ENCODE measurements at regions not wholly inside any gene's neighbourhood (a gene's known extent, or its start where the extent isn't known, plus 50 kb on each side); places are given as distances from the start of the nearest gene placed in this dataset.

GRCh38 chrX:20412871-20413486, 146.3 kb upstream of the RPS6KA3 start:
- TF ChIP-seq, protein P1, sequence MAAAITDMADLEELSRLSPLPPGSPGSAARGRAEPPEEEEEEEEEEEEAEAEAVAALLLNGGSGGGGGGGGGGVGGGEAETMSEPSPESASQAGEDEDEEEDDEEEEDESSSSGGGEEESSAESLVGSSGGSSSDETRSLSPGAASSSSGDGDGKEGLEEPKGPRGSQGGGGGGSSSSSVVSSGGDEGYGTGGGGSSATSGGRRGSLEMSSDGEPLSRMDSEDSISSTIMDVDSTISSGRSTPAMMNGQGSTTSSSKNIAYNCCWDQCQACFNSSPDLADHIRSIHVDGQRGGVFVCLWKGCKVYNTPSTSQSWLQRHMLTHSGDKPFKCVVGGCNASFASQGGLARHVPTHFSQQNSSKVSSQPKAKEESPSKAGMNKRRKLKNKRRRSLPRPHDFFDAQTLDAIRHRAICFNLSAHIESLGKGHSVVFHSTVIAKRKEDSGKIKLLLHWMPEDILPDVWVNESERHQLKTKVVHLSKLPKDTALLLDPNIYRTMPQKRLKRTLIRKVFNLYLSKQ (tag by site-specific recombination; IDR thresholded peaks at IDR 0.05; ENCODE audit: borderline replicate concordance) = no peak
- TF ChIP-seq KLF1 (tag by site-specific recombination; IDR thresholded peaks at IDR 0.05) (no peak), YY1 (tag by site-specific recombination; IDR thresholded peaks at IDR 0.05) (no peak), ZNF501 (tag by site-specific recombination; IDR thresholded peaks at IDR 0.05) (no peak), HOXC10 (CRISPR knock-in tag; IDR thresholded peaks at IDR 0.05) (no peak), ZNF561 (tag by site-specific recombination; IDR thresholded peaks at IDR 0.05; ENCODE audit: borderline replicate concordance) (no peak), ZNF777 (tag by site-specific recombination; IDR thresholded peaks at IDR 0.05; ENCODE audit: borderline replicate concordance) (no peak), ZNF707 (tag by site-specific recombination; IDR thresholded peaks at IDR 0.05) (no peak), ZNF664 (tag by site-specific recombination; IDR thresholded peaks at IDR 0.05) (no peak)
- TF ChIP-seq, protein P2, sequence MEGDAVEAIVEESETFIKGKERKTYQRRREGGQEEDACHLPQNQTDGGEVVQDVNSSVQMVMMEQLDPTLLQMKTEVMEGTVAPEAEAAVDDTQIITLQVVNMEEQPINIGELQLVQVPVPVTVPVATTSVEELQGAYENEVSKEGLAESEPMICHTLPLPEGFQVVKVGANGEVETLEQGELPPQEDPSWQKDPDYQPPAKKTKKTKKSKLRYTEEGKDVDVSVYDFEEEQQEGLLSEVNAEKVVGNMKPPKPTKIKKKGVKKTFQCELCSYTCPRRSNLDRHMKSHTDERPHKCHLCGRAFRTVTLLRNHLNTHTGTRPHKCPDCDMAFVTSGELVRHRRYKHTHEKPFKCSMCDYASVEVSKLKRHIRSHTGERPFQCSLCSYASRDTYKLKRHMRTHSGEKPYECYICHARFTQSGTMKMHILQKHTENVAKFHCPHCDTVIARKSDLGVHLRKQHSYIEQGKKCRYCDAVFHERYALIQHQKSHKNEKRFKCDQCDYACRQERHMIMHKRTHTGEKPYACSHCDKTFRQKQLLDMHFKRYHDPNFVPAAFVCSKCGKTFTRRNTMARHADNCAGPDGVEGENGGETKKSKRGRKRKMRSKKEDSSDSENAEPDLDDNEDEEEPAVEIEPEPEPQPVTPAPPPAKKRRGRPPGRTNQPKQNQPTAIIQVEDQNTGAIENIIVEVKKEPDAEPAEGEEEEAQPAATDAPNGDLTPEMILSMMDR (tag by site-specific recombination; IDR thresholded peaks at IDR 0.05) = no peak
- TF ChIP-seq, protein P3, sequence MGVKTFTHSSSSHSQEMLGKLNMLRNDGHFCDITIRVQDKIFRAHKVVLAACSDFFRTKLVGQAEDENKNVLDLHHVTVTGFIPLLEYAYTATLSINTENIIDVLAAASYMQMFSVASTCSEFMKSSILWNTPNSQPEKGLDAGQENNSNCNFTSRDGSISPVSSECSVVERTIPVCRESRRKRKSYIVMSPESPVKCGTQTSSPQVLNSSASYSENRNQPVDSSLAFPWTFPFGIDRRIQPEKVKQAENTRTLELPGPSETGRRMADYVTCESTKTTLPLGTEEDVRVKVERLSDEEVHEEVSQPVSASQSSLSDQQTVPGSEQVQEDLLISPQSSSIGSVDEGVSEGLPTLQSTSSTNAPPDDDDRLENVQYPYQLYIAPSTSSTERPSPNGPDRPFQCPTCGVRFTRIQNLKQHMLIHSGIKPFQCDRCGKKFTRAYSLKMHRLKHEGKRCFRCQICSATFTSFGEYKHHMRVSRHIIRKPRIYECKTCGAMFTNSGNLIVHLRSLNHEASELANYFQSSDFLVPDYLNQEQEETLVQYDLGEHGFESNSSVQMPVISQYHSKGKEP (tag by site-specific recombination; IDR thresholded peaks at IDR 0.05) = no peak
